Panc1 (cell line): ENCODE measurements at regions not wholly inside any gene's neighbourhood (a gene's known extent, or its start where the extent isn't known, plus 50 kb on each side); places are given as distances from the start of the nearest gene placed in this dataset.

Source experiments
- ATAC-seq: fragments of 200-7000 bp; cut with Tn5 transposase; 2 replicates; pipeline ENCODE4 v1.9.1; 2020; ENCODE audit warnings: mild to moderate bottlenecking, moderate library complexity
- BruUV-seq: library from RNA; stranded (reverse); fragments of 400-500 nt; replicated peaks from 2 replicates; lab custom pipeline; 2021; lab: Mats Ljungman, UMichigan
- CTCF ChIA-PET: fragments of 300-600 bp; sonication (Branson Sonifier 250); formaldehyde crosslinking; loops from one replicate; lab custom pipeline; 2022; ENCODE audit warnings: antibody characterized with exemption; lab: Charles Lee
- POLR2A ChIA-PET: fragments of 300-600 bp; sonication (Branson Sonifier 250); formaldehyde crosslinking; loops from one replicate; lab custom pipeline; 2022; ENCODE audit warnings: antibody characterized with exemption; lab: Charles Lee
- DNase-seq: peaks from one replicate; pipeline ENCODE4 v3.0.0-alpha.2; 2010; ENCODE audit warnings: low read depth, low spot score
- H3K27ac ChIP-seq: 2 replicates; pipeline ENCODE4 v1.5.1; 2011; ENCODE audit warnings: mild to moderate bottlenecking, low read length, inconsistent platforms
- H3K27me3 ChIP-seq: fragments of 200-500 bp; sonication (Bioruptor generic); 2 replicates; pipeline ENCODE4 v1.6.0; 2014; ENCODE audit warnings: low read length, inconsistent platforms; ENCODE audit not compliant: control insufficient read depth, insufficient read depth
- H3K36me3 ChIP-seq: fragments of 200-500 bp; sonication (Bioruptor generic); 2 replicates; pipeline ENCODE4 v1.5.1; 2014; ENCODE audit warnings: inconsistent platforms, mild to moderate bottlenecking, low read length, moderate library complexity; ENCODE audit not compliant: control insufficient read depth, insufficient read depth
- H3K4me1 ChIP-seq: 2 replicates; pipeline ENCODE4 v1.5.1; 2011; ENCODE audit warnings: inconsistent platforms, mild to moderate bottlenecking, low read length, moderate library complexity; ENCODE audit not compliant: control insufficient read depth, insufficient read depth
- H3K4me3 ChIP-seq, 2 experiments: 2 replicates each; pipeline ENCODE4 v1.5.1; 2011 to 2012; ENCODE audit warnings: low read depth in 2 of 2, low read length in 2 of 2, mild to moderate bottlenecking in 2 of 2, inconsistent platforms in 1 of 2, moderate library complexity in 1 of 2
- H3K9me3 ChIP-seq: fragments of 200-500 bp; sonication (Bioruptor generic); 2 replicates; pipeline ENCODE4 v1.5.1; 2014; ENCODE audit warnings: low read depth, mild to moderate bottlenecking, inconsistent platforms, low read length, moderate library complexity; ENCODE audit not compliant: control insufficient read depth, insufficient read depth
- CTCF ChIP-seq: fragments of 450-650 bp; IDR thresholded peaks from 2 replicates; pipeline ENCODE4 v1.5.1; 2017; ENCODE audit warnings: mild to moderate bottlenecking
- POLR2AphosphoS5 ChIP-seq: IDR thresholded peaks from 2 replicates; pipeline ENCODE4 v1.6.1; 2012; ENCODE audit warnings: mild to moderate bottlenecking, low read depth, low read length, moderate library complexity
- REST ChIP-seq, 2 experiments: IDR thresholded peaks; 2 replicates each; pipeline ENCODE4 v1.6.1; 2011 to 2012; ENCODE audit warnings: low read depth in 2 of 2, control low read depth in 1 of 2, low read length in 1 of 2, mild to moderate bottlenecking in 1 of 2, moderate library complexity in 1 of 2; ENCODE audit not compliant: insufficient read depth in 1 of 2
- SIN3A ChIP-seq: IDR thresholded peaks from 2 replicates; pipeline ENCODE4 v1.6.1; 2012; ENCODE audit warnings: low read depth, mild to moderate bottlenecking, low read length, moderate library complexity, borderline replicate concordance; ENCODE audit not compliant: insufficient read depth
- TCF7L2 ChIP-seq: IDR thresholded peaks from 2 replicates; pipeline ENCODE4 v1.6.1; 2011; ENCODE audit warnings: mild to moderate bottlenecking, low read depth, low read length, inconsistent platforms
- in situ Hi-C: cut with HindIII; loops from 2 replicates; pipeline ENCODE4 v1.10.0; 2016; ENCODE audit warnings: low sequenced_read_pairs, low pct_unique_long_range_greater_than_20kb
- intact Hi-C: fragments of 100-400 bp; cut with micrococcal nuclease; formaldehyde crosslinking; loops from one replicate; pipeline ENCODE4 v1.10.0; 2022; ENCODE audit not compliant: unreplicated experiment

- Histone ChIP-seq H3K27ac (no peak overlapping the region), H3K4me3 (no peak overlapping the region), H3K36me3 (no peaks in the 10 kb centered on the region), H3K27me3 (peaks cover 2% of the 10 kb centered on the region; the same call in 1 of the 2 replicates), H3K4me1 (no peaks in the 10 kb centered on the region), H3K9me3 (no peaks in the 10 kb centered on the region)
- intact Hi-C loops (no loop called here), in situ Hi-C loops (no loop called here)
- no peak for ATAC-seq
- no TSS peak for BruUV-seq
- ChIA-PET POLR2A (no interaction called here), CTCF (no interaction called here)
- no peak for DNase-seq
- TF ChIP-seq TCF7L2: no peak
- no peak for TF ChIP-seq POLR2AphosphoS5
- TF ChIP-seq SIN3A: no peak
- TF ChIP-seq REST (IDR thresholded peaks at IDR 0.05; ENCODE audit: insufficient read depth in 1 of 2, low read depth in 2 of 2, low read length in 1 of 2): no peak
- no peak for TF ChIP-seq CTCF
These were observed 553.6 kb downstream of the EPHB1 start for GRCh38 chr3:135348690-135349089.

- ChIA-PET CTCF (no interaction called here), POLR2A (no interaction called here)
- H3K4me1 ChIP-seq: no peaks in the 10 kb centered on the region
- H3K27ac ChIP-seq: no peak overlapping the region
- H3K36me3 ChIP-seq: no peaks in the 10 kb centered on the region
- H3K4me3 ChIP-seq: no peak overlapping the region
- no peak for DNase-seq
- H3K9me3 ChIP-seq: no peaks in the 10 kb centered on the region
- BruUV-seq: no TSS peak
- in situ Hi-C loops (no loop called here), intact Hi-C loops (no loop called here)
- TF ChIP-seq POLR2AphosphoS5 (no peak), REST (IDR thresholded peaks at IDR 0.05; ENCODE audit: insufficient read depth in 1 of 2, low read depth in 2 of 2, low read length in 1 of 2) (no peak), SIN3A (no peak), CTCF (no peak), TCF7L2 (no peak)
- ATAC-seq: no peak
- H3K27me3 ChIP-seq: no peaks in the 10 kb centered on the region; the same call in 1 of the 2 replicates
These were observed 554.3 kb downstream of the EPHB1 start for GRCh38 chr3:135349254-135349948.
